T-cell (primary cell): ENCODE measurements at regions not wholly inside any gene's neighbourhood (a gene's known extent, or its start where the extent isn't known, plus 50 kb on each side); places are given as distances from the start of the nearest gene placed in this dataset.

Experiments
- ATAC-seq, 4 experiments: fragments of 200-7000 bp in 3 of 4; fragments of 150-1000 bp in 1 of 4; cut with Tn5 transposase; replicated peaks in 1 of 4; 1 replicate in 3 of 4; 2 replicates in 1 of 4; pipeline ENCODE4 v1.10.0; 2021; ENCODE audit warnings: moderate library complexity in 3 of 4, mild to moderate bottlenecking in 2 of 4, moderate number of reproducible peaks in 1 of 4
- CTCF ChIA-PET, 2 donors: fragments of 300-600 bp; sonication (Branson Sonifier 250); formaldehyde crosslinking; loops; one replicate each; lab custom pipeline; 2022; ENCODE audit warnings: antibody characterized with exemption in 2 of 2; lab: Charles Lee
- POLR2A ChIA-PET, 2 donors: fragments of 300-600 bp; sonication (Branson Sonifier 250); formaldehyde crosslinking; loops; one replicate each; lab custom pipeline; 2022; ENCODE audit warnings: antibody characterized with exemption in 2 of 2; lab: Charles Lee
- DNase-seq, 35 experiments: peaks; one replicate each; pipeline versions ENCODE4 v3.0.0 to v3.0.0-alpha.2; 2013 to 2023
- H3K27ac ChIP-seq: one replicate; pipeline ENCODE4 v1.5.1; 2013; ENCODE audit warnings: low read length
- H3K27me3 ChIP-seq, 2 experiments: replicated peaks in 1 of 2; 1 replicate in 1 of 2; 2 replicates in 1 of 2; pipeline versions ENCODE4 v1.6.1 to v1.7.0; 2013; ENCODE audit warnings: low read length in 1 of 2, mixed read lengths in 1 of 2; ENCODE audit not compliant: control insufficient read depth in 2 of 2, insufficient read depth in 2 of 2; ENCODE audit errors: extremely low read depth in 1 of 2
- H3K36me3 ChIP-seq, 2 donors: 1 replicate in 1 of 2; 2 replicates in 1 of 2; pipeline versions ENCODE4 v1.6.1 to v1.7.0; 2013; ENCODE audit warnings: low read length in 1 of 2; ENCODE audit not compliant: control insufficient read depth in 2 of 2, insufficient read depth in 1 of 2; ENCODE audit errors: extremely low read depth in 1 of 2
- H3K4me1 ChIP-seq, 2 experiments: 1 replicate in 1 of 2; 2 replicates in 1 of 2; pipeline versions ENCODE4 v1.6.1 to v1.7.0; 2013; ENCODE audit warnings: low read length in 2 of 2, mixed read lengths in 1 of 2; ENCODE audit not compliant: insufficient read depth in 2 of 2, control insufficient read depth in 1 of 2; ENCODE audit errors: extremely low read depth in 1 of 2
- H3K4me3 ChIP-seq, 2 donors: 1 replicate in 1 of 2; 2 replicates in 1 of 2; pipeline versions ENCODE4 v1.5.1 to v1.7.0; 2013; ENCODE audit warnings: mild to moderate bottlenecking in 2 of 2, low read length in 1 of 2, moderate library complexity in 1 of 2; ENCODE audit not compliant: control insufficient read depth in 1 of 2; ENCODE audit errors: extremely low read depth in 1 of 2
- H3K9me3 ChIP-seq: 2 replicates; pipeline ENCODE4 v1.7.0; 2013
- H3K27ac Mint-ChIP-seq, 2 donors: one replicate each; pipeline ENCODE4 v1.8.0; 2020 to 2021; ENCODE audit warnings: mild to moderate bottlenecking in 2 of 2, mixed read lengths in 2 of 2
- H3K27me3 Mint-ChIP-seq, 2 donors: one replicate each; pipeline ENCODE4 v1.8.0; 2021 to 2022; ENCODE audit warnings: mixed read lengths in 2 of 2
- H3K36me3 Mint-ChIP-seq: one replicate; pipeline ENCODE4 v1.8.0; 2021; ENCODE audit warnings: mixed read lengths
- H3K4me1 Mint-ChIP-seq, 3 donors: one replicate each; pipeline ENCODE4 v1.8.0; 2020 to 2022; ENCODE audit warnings: mixed read lengths in 3 of 3, mild to moderate bottlenecking in 1 of 3
- H3K4me3 Mint-ChIP-seq, 3 donors: one replicate each; pipeline ENCODE4 v1.8.0; 2020 to 2022; ENCODE audit warnings: mild to moderate bottlenecking in 3 of 3, mixed read lengths in 3 of 3, moderate library complexity in 3 of 3
- H3K9me3 Mint-ChIP-seq, 3 donors: one replicate each; pipeline ENCODE4 v1.8.0; 2020 to 2022; ENCODE audit warnings: mixed read lengths in 3 of 3
- WGBS: methylation state at CpG from one replicate; pipeline ENCODE4 v1.1.5; 2013; ENCODE audit warnings: missing lambda C conversion rate; ENCODE audit not compliant: insufficient coverage; 5-methylcytosine and 5-hydroxymethylcytosine counted together

GRCh38 chr5:109989994-109990722 is 300.4 kb downstream of the MAN2A1 start:
- CTCF ChIA-PET: no interaction called here
- H3K9me3 Mint-ChIP-seq: no peaks in the 10 kb centered on the region
- Histone ChIP-seq H3K4me1 (no peaks in the 10 kb centered on the region), H3K4me3 (no peak overlapping the region), H3K9me3 (no peaks in the 10 kb centered on the region), H3K36me3 (no peaks in the 10 kb centered on the region), H3K27ac (no peak overlapping the region), H3K27me3 (no peaks in the 10 kb centered on the region)
- H3K4me3 Mint-ChIP-seq: no peak overlapping the region
- DNase-seq: no peak
- H3K27ac Mint-ChIP-seq: no peak overlapping the region
- 100% methylated on average over 1 of the region's 4 CpGs for WGBS
- H3K27me3 Mint-ChIP-seq: no peaks in the 10 kb centered on the region
- no peaks in the 10 kb centered on the region for H3K4me1 Mint-ChIP-seq
- no peaks in the 10 kb centered on the region for H3K36me3 Mint-ChIP-seq
- no peak for ATAC-seq
- POLR2A ChIA-PET: no interaction called here

DNA sequence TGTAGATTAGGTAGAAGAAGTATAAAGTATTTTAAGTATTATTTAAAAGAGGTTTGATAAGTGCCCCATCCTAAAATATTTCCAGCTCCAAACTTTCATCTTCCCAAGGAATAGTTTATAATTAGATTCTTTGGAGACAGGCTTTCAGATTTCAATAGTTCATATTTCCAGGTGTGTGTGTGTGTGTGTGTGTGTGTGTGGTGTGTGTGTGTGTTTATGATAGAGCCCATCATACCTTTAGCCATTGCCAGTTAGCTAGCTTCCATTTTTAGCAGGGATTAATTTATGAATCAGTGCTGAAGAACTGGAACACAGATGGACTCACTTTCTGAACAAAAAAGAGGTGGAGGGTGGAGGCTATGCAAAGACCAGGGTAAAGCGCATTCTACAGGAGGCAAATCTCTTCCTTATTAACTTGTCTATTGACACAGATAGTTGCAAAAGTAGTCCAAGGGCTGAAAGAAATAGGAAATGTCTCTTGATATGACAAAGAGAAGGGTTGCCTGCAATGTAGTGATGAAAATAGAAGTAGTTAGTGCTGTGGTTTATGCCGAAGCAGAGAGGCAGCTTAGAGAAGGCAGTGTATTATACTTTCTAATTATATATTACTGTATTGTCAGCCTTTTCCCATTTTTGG is 301.1 kb downstream of the MAN2A1 start:
- POLR2A ChIA-PET: no interaction called here
- H3K36me3 Mint-ChIP-seq: no peaks in the 10 kb centered on the region
- no peaks in the 10 kb centered on the region for H3K27me3 ChIP-seq
- no peaks in the 10 kb centered on the region for H3K36me3 ChIP-seq
- no peaks in the 10 kb centered on the region for H3K4me1 Mint-ChIP-seq
- no peaks in the 10 kb centered on the region for H3K27me3 Mint-ChIP-seq
- ATAC-seq: no peak
- WGBS: no CpG with 5 or more reads among the region's 2 CpGs
- no peaks in the 10 kb centered on the region for H3K9me3 ChIP-seq
- no peak overlapping the region for H3K27ac Mint-ChIP-seq
- CTCF ChIA-PET: no interaction called here
- no peaks in the 10 kb centered on the region for H3K4me1 ChIP-seq
- no peak overlapping the region for H3K4me3 Mint-ChIP-seq
- DNase-seq: no peak
- no peak overlapping the region for H3K27ac ChIP-seq
- no peaks in the 10 kb centered on the region for H3K9me3 Mint-ChIP-seq
- H3K4me3 ChIP-seq: no peak overlapping the region

- Mint-ChIP-seq H3K27ac (no peak overlapping the region), H3K27me3 (no peaks in the 10 kb centered on the region), H3K4me1 (peaks cover 0 to 6% (median 0%) of the 10 kb centered on the region in 3 donors), H3K9me3 (no peaks in the 10 kb centered on the region), H3K4me3 (no peak overlapping the region), H3K36me3 (no peaks in the 10 kb centered on the region)
- Histone ChIP-seq H3K4me1 (no peaks in the 10 kb centered on the region), H3K4me3 (no peak overlapping the region), H3K36me3 (no peaks in the 10 kb centered on the region), H3K27ac (no peak overlapping the region), H3K9me3 (no peaks in the 10 kb centered on the region), H3K27me3 (no peaks in the 10 kb centered on the region)
- 96% methylated on average over 3 of the region's 9 CpGs for WGBS
- CTCF ChIA-PET: no interaction called here
- DNase-seq: no peak
- ATAC-seq: no peak
- POLR2A ChIA-PET: interaction anchor here in 1 of 2 donors (0.6 kb wide), 1 partner anchor 274 kb away, joined by 4 read pairs; no protein-coding TSS in a partner anchor
These were observed 302.7 kb downstream of the MAN2A1 start for GRCh38 chr5:109992264-109992915.

- ChIA-PET CTCF (no interaction called here), POLR2A (interaction anchor here in 1 of 2 donors (0.6 kb wide), 1 partner anchor 935 kb away, joined by 6 read pairs; no protein-coding TSS in a partner anchor)
- Mint-ChIP-seq H3K4me3 (no peak overlapping the region), H3K4me1 (peaks cover 0 to 6% (median 0%) of the 10 kb centered on the region in 3 donors), H3K27ac (no peak overlapping the region), H3K36me3 (no peaks in the 10 kb centered on the region), H3K27me3 (no peaks in the 10 kb centered on the region), H3K9me3 (peaks cover 0 to 6% (median 5%) of the 10 kb centered on the region in 3 donors)
- ATAC-seq (no peak), DNase-seq (no peak)
- Histone ChIP-seq H3K9me3 (no peaks in the 10 kb centered on the region), H3K36me3 (no peaks in the 10 kb centered on the region), H3K4me1 (no peaks in the 10 kb centered on the region), H3K4me3 (no peak overlapping the region), H3K27ac (no peak overlapping the region), H3K27me3 (no peaks in the 10 kb centered on the region)
- WGBS: 64% methylated on average over 1 of the region's 2 CpGs
These were observed 304.4 kb downstream of the MAN2A1 start for GRCh38 chr5:109994135-109994534.

GRCh38 chr5:109996246-109996645 is 306.5 kb downstream of the MAN2A1 start:
- no peak overlapping the region for H3K27ac ChIP-seq
- CTCF ChIA-PET: no interaction called here
- Mint-ChIP-seq H3K27me3 (no peaks in the 10 kb centered on the region), H3K36me3 (no peaks in the 10 kb centered on the region), H3K9me3 (peaks cover 0 to 6% (median 5%) of the 10 kb centered on the region in 3 donors), H3K4me3 (no peak overlapping the region), H3K27ac (no peak overlapping the region), H3K4me1 (peaks cover 3 to 21% (median 3%) of the 10 kb centered on the region in 3 donors)
- 83% methylated on average over 2 of the region's 2 CpGs for WGBS
- POLR2A ChIA-PET: no interaction called here
- H3K4me1 ChIP-seq: no peaks in the 10 kb centered on the region
- H3K4me3 ChIP-seq: no peak overlapping the region
- no peak for DNase-seq
- no peaks in the 10 kb centered on the region for H3K27me3 ChIP-seq
- no peaks in the 10 kb centered on the region for H3K9me3 ChIP-seq
- no peak for ATAC-seq
- no peaks in the 10 kb centered on the region for H3K36me3 ChIP-seq

DNA sequence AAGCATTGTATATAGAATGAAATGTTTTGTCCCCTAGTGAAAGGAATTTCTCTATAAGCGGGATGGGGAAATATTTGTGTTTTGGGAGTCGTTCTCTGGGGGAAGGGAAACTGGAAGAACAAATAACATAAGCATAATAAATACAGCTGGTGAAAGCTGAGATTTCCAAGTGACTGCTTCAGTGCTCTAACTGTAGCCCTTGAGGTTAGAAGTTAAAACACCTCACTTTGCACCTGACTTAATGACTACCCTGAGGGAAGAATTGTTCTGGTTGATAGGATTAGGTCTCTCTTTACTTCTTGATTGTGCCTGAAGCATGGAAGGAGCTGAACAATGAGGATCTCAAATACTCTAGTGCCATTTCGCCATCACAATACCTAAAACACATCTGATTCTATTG is 307.4 kb downstream of the MAN2A1 start:
- Mint-ChIP-seq H3K36me3 (no peaks in the 10 kb centered on the region), H3K4me1 (peaks cover 3 to 22% (median 3%) of the 10 kb centered on the region in 3 donors), H3K9me3 (peaks cover 0 to 6% (median 5%) of the 10 kb centered on the region in 3 donors), H3K27ac (no peak overlapping the region), H3K27me3 (no peaks in the 10 kb centered on the region), H3K4me3 (no peak overlapping the region)
- ATAC-seq: no peak
- POLR2A ChIA-PET: no interaction called here
- H3K9me3 ChIP-seq: no peaks in the 10 kb centered on the region
- no CpG with 5 or more reads among the region's 3 CpGs for WGBS
- no peak overlapping the region for H3K4me3 ChIP-seq
- no peaks in the 10 kb centered on the region for H3K36me3 ChIP-seq
- no peaks in the 10 kb centered on the region for H3K27me3 ChIP-seq
- DNase-seq: no peak
- H3K27ac ChIP-seq: no peak overlapping the region
- H3K4me1 ChIP-seq: no peaks in the 10 kb centered on the region
- CTCF ChIA-PET: no interaction called here
